SJSA1 (cell line): ENCODE measurements at regions not wholly inside any gene's neighbourhood (a gene's known extent, or its start where the extent isn't known, plus 50 kb on each side); places are given as distances from the start of the nearest gene placed in this dataset.

Experiments used
- DNase-seq, 2 experiments: peaks; one replicate each; pipeline ENCODE4 v3.0.0-alpha.2; 2015 to 2020; ENCODE audit warnings: low spot score in 2 of 2, low read depth in 1 of 2
- H3K27ac ChIP-seq: fragments of 250-450 bp; sonication (Bioruptor Pico); 2 replicates; pipeline ENCODE4 v1.5.1; 2020; ENCODE audit warnings: mild to moderate bottlenecking, moderate library complexity
- H3K27me3 ChIP-seq: fragments of 250-450 bp; sonication (Bioruptor Pico); replicated peaks from 2 replicates; pipeline ENCODE4 v1.5.1; 2020; ENCODE audit warnings: mild to moderate bottlenecking, moderate library complexity
- H3K36me3 ChIP-seq: fragments of 250-450 bp; sonication (Bioruptor Pico); 2 replicates; pipeline ENCODE4 v1.5.1; 2020; ENCODE audit warnings: mild to moderate bottlenecking
- H3K4me1 ChIP-seq: fragments of 250-450 bp; sonication (Bioruptor Pico); replicated peaks from 2 replicates; pipeline ENCODE4 v1.6.1; 2021; ENCODE audit warnings: mild to moderate bottlenecking
- H3K4me3 ChIP-seq: fragments of 250-450 bp; sonication (Bioruptor Pico); 2 replicates; pipeline ENCODE4 v1.5.1; 2020; ENCODE audit warnings: mild to moderate bottlenecking
- H3K9me3 ChIP-seq: fragments of 250-450 bp; sonication (Bioruptor Pico); replicated peaks from 2 replicates; pipeline ENCODE4 v1.5.1; 2020; ENCODE audit warnings: mild to moderate bottlenecking

GRCh38 chr14:65222440-65222858 is 120.1 kb upstream of the MAX start:
- no peaks in the 10 kb centered on the region for H3K27me3 ChIP-seq
- no peak overlapping the region for H3K4me3 ChIP-seq
- H3K27ac ChIP-seq = no peak overlapping the region
- H3K4me1 ChIP-seq = peaks cover 20% of the 10 kb centered on the region
- H3K36me3 ChIP-seq = no peaks in the 10 kb centered on the region
- DNase-seq = peak in 1 of 2 experiments; percentile 62
- H3K9me3 ChIP-seq = no peaks in the 10 kb centered on the region

DNA sequence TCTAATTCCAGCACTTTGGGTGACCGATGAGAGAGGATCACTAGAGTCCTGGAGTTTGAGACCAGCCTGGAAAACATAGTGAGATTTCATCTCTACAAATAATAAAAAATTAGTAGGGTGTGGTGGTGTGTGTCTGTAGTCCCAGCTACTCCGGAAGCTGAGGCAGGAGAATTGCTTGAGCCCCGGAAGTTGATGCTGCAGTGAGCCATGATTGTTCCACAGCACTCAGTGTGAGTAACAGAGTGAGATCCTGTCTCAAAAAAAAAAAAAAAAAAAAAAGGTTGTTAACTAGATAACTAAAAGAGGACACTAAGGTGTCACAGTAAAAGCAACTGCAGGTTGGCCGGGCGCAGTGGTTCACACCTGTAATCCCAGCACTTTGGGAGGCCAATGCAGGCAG is 121.3 kb upstream of the MAX start:
- H3K9me3 ChIP-seq = no peaks in the 10 kb centered on the region
- peaks cover 25% of the 10 kb centered on the region for H3K4me1 ChIP-seq
- no peaks in the 10 kb centered on the region for H3K36me3 ChIP-seq
- no peak for DNase-seq
- no peak overlapping the region for H3K27ac ChIP-seq
- H3K27me3 ChIP-seq = no peaks in the 10 kb centered on the region
- no peak overlapping the region for H3K4me3 ChIP-seq

DNA sequence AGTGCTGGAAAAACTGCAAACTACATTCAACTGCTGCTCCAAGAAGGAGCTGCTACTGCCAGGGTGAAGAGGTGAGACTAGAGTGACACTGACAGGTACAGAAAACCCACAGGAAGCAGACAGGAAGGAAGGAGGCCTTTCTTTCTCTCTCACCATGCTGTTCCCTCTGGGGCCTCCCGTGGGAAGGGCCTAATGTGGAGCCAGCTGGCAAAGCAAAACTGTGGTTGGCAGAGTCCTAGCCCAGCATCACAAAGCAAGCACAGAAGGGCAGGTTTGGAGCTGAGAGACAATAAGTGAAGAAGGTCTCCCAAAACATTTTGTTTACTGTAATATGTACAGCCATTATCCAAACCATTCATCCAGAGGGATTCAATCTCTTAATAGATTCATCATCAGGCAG is 122.5 kb upstream of the MAX start:
- no peak for DNase-seq
- Histone ChIP-seq H3K27ac (no peak overlapping the region), H3K27me3 (no peaks in the 10 kb centered on the region), H3K4me1 (peaks cover 37% of the 10 kb centered on the region), H3K9me3 (no peaks in the 10 kb centered on the region), H3K36me3 (no peaks in the 10 kb centered on the region), H3K4me3 (no peak overlapping the region)

DNA sequence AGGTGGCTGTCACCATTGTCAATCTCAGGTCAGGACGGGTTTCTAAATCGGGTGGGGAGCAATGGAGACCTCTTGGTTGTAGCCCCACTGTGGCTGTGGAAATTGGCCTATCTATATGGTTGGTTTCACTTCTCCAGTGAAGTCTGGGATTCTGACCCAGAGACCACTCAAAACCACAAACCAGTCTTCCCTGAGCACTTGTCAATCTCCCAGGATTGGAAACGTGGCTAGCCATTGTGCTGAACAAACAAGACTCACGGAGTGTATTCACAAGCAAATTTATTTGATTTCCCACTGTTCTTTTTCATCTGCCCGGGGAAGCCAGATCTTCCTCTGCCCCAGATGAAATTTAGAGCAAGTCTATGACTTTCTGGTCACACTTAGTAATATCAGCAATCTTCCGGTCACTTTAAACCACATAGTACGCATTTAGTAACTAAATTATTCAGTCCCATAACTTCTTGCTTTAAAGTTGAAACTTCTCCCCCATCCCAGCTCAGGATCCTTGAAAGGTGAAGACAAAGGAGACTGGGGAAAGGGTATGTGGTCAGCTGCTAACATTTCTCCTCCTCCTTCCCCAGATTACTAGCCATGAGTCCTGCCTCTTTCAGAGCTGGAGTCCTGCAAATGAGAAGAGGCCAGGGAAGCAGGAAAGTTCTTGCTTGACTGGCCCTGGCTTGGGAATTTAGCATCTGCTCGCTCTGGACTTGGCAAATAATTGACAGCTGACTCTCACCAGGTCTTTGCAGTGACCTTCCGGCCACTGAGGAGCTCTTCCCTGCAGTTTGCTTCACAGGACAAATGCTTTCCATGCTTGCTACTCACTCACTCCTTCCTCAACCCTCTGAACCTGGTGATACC is 123.2 kb upstream of the MAX start:
- H3K36me3 ChIP-seq = no peaks in the 10 kb centered on the region
- H3K27ac ChIP-seq = no peak overlapping the region
- H3K9me3 ChIP-seq = no peaks in the 10 kb centered on the region
- H3K4me3 ChIP-seq = no peak overlapping the region
- peaks cover 44% of the 10 kb centered on the region for H3K4me1 ChIP-seq
- no peaks in the 10 kb centered on the region for H3K27me3 ChIP-seq
- DNase-seq = no peak

GRCh38 chr14:65226824-65227604 is 124.7 kb upstream of the MAX start:
- no peak overlapping the region for H3K27ac ChIP-seq

GRCh38 chr14:65228436-65228835 is 126.1 kb upstream of the MAX start:
- no peak for DNase-seq
- H3K4me1 ChIP-seq = peaks cover 40% of the 10 kb centered on the region

More at GRCh38 chr14:65226824-65227604, 124.7 kb upstream of the MAX start:
- Histone ChIP-seq H3K9me3 (no peaks in the 10 kb centered on the region), H3K4me1 (peaks cover 48% of the 10 kb centered on the region), H3K4me3 (no peak overlapping the region), H3K36me3 (no peaks in the 10 kb centered on the region), H3K27me3 (no peaks in the 10 kb centered on the region)
- DNase-seq = no peak

GRCh38 chr14:65228956-65229747 is 126.8 kb upstream of the MAX start:
- Histone ChIP-seq H3K27ac (peak overlapping the region; percentile 92), H3K4me3 (peak overlapping the region; percentile 15)
- peak in 1 of 2 experiments; percentile 78 for DNase-seq

More at GRCh38 chr14:65228436-65228835, 126.1 kb upstream of the MAX start:
- Histone ChIP-seq H3K4me3 (no peak overlapping the region), H3K27me3 (no peaks in the 10 kb centered on the region), H3K9me3 (no peaks in the 10 kb centered on the region), H3K36me3 (no peaks in the 10 kb centered on the region), H3K27ac (no peak overlapping the region)

DNA sequence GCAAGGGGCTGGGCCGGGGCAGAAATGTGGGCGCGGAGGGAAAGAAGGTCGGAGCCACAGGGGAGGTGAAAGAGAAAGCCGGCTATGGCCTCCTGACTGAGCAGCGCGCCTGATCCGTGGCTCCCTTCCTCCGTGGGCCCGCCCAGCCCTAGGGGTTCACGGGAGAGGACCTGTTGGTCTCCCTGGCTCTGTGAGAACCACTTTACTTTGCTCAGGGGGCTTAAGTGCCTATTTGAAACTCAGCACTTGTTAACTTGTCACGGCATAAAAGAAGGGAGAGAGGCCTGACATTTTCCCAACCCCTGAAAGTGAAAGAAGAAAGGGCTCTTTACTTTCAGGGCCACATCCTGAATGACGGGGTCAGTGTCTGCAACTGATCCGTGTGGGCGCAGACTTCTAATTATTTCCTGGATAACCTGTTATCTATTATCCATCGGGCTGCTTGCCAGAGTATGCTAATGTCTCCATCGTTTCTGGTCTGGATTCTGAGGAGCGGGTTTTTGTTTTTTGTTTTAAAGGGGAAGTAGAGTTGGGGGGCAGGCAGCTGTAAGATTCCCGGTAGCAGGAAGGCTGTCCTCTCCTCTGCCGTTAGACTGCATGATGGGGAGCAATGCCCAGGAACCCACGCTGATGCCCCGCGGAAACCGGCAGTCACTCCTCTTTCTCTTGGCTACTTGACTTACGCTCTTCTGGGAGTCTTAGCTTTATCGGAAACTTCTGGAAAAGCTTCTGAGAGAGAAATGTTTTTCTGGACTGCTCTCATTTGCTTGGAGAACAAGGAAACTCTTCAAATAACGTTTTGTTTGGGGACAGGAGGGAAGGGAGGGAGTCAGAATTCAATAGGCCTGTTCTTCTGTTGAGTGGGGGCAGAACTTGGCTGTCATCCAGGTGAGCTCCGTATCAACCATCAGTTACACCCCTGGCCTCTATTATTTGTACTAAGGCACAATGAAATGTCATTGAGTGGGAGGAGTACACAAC is 127.7 kb upstream of the MAX start:
- Histone ChIP-seq H3K36me3 (no peaks in the 10 kb centered on the region), H3K27me3 (no peaks in the 10 kb centered on the region), H3K27ac (peak overlapping the region; percentile 92), H3K4me3 (peak overlapping the region; percentile 15), H3K4me1 (peaks cover 40% of the 10 kb centered on the region), H3K9me3 (no peaks in the 10 kb centered on the region)
- DNase-seq = peak; percentile 48 to 74

More at GRCh38 chr14:65228956-65229747, 126.8 kb upstream of the MAX start:
- Histone ChIP-seq H3K9me3 (no peaks in the 10 kb centered on the region), H3K4me1 (peaks cover 40% of the 10 kb centered on the region), H3K36me3 (no peaks in the 10 kb centered on the region), H3K27me3 (no peaks in the 10 kb centered on the region)

GRCh38 chr14:65231286-65231980 is 129.1 kb upstream of the MAX start:
- Histone ChIP-seq H3K27me3 (no peaks in the 10 kb centered on the region), H3K36me3 (no peaks in the 10 kb centered on the region), H3K9me3 (no peaks in the 10 kb centered on the region), H3K4me3 (no peak overlapping the region), H3K4me1 (peaks cover 41% of the 10 kb centered on the region), H3K27ac (no peak overlapping the region)
- no peak for DNase-seq

DNA sequence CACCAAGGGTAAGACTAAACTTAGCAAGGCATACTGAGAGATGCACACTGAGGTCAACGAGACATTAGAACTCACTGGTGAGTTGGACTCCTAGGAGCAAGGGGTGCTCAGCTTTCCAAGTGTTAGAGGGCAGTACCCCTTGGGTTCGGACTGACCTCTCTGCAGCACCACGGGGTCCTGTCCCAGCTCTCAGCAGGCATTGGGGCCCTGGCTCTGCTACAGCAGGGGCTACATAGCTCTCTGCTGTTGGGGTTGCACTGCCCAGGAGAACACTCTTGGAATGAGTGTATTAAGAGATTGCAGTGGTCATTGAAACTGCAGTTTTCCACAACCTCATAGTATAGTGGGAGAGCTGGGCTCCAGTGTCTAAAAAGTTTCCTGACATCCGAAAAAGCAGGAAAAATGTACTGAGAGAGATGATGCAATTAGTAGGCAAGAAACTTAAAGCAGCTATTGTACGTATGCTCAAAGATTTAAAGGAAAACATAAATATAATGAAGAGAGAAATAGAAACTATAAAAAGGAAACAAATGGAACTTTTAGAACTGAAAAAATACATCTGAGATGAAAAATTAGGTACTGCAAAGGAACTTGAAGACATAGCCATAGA is 132.5 kb upstream of the MAX start:
- no peaks in the 10 kb centered on the region for H3K9me3 ChIP-seq
- peaks cover 48% of the 10 kb centered on the region for H3K4me1 ChIP-seq
- no peaks in the 10 kb centered on the region for H3K27me3 ChIP-seq
- no peak overlapping the region for H3K4me3 ChIP-seq
- no peak for DNase-seq
- H3K36me3 ChIP-seq = no peaks in the 10 kb centered on the region
- no peak overlapping the region for H3K27ac ChIP-seq

GRCh38 chr14:65237023-65237814 is 134.9 kb upstream of the MAX start:
- H3K4me1 ChIP-seq = peaks cover 40% of the 10 kb centered on the region
- H3K9me3 ChIP-seq = no peaks in the 10 kb centered on the region
- no peaks in the 10 kb centered on the region for H3K27me3 ChIP-seq
- no peaks in the 10 kb centered on the region for H3K36me3 ChIP-seq
- no peak overlapping the region for H3K4me3 ChIP-seq
- peak in 1 of 2 experiments; percentile 61 for DNase-seq
- peak overlapping the region; percentile 77 for H3K27ac ChIP-seq
